ENCODE measurements at regions not wholly inside any gene's neighbourhood (a gene's known extent, or its start where the extent isn't known, plus 50 kb on each side); places are given as distances from the start of the nearest gene placed in this dataset.

DNA sequence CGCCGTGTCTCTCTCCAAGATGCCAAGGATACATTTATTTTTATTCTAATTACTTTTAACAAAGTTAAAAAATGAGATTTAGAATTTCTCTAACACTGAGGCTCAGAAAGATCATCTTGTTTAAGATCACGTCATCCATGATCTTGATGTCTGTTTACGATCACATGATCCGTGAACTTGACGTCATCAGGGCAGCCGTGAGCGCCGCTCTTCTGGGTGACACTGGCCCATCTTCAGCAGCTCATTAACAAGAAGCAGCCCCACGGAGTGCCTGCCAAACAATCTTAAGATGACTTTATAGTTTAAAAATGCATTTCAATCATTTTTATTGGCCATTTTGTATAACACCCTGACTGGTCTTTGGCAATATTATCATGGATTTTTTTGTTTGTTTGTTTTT lies 291.1 kb upstream of the PRKCQ start:
- no peak overlapping the region for H3K27ac ChIP-seq (ENCODE audit: low read depth, low read length)
- H3K9me2 ChIP-seq (ENCODE audit: insufficient read depth), result no peaks in the 10 kb centered on the region
- peaks cover 57% of the 10 kb centered on the region for H3K27me3 ChIP-seq (ENCODE audit: insufficient read depth, low read length)
- ATAC-seq (no peak), DNase-seq (ENCODE audit: low read depth, low spot score) (no peak)
- no peak overlapping the region for H3K9ac ChIP-seq (ENCODE audit: low read length)
- RAD21 ChIA-PET (ENCODE audit: low non-redundant PET in 1 of 2, low total read pairs in 2 of 2, uncharacterized antibody in 2 of 2, unreplicated experiment in 2 of 2), result no interaction called here
- H3K36me3 ChIP-seq (ENCODE audit: control insufficient read depth in 1 of 2, insufficient read depth in 2 of 2, low read length in 2 of 2), result no peaks in the 10 kb centered on the region
- CTCF ChIA-PET, result no interaction called here
- H3K79me2 ChIP-seq (ENCODE audit: insufficient read depth, low read length), result no peaks in the 10 kb centered on the region
- H4K20me1 ChIP-seq (ENCODE audit: insufficient read depth), result no peaks in the 10 kb centered on the region
- H3K4me3 ChIP-seq (replicated peaks in 1 of 2; ENCODE audit: low read depth in 1 of 2, low read length in 2 of 2), result no peak overlapping the region
- no TSS peak for BruUV-seq (replicated peaks)
- H3K4me2 ChIP-seq (ENCODE audit: low read length), result no peak overlapping the region
- H3K4me1 ChIP-seq (ENCODE audit: control insufficient read depth in 1 of 2, insufficient read depth in 2 of 2, low read length in 2 of 2), result no peaks in the 10 kb centered on the region
- POLR2A ChIA-PET, result no interaction called here
- no peak for TF ChIP-seq ZNF274 (IDR thresholded peaks at IDR 0.05; ENCODE audit: low read depth, low read length)
- no peak for TF ChIP-seq FOSL1 (IDR thresholded peaks at IDR 0.05; ENCODE audit: low read depth)
- TF ChIP-seq POLR2AphosphoS5 (IDR thresholded peaks at IDR 0.05; ENCODE audit: low read depth, low read length), result no peak
- TF ChIP-seq SP1 (IDR thresholded peaks at IDR 0.05; ENCODE audit: low read depth), result no peak
- no peak for TF ChIP-seq JUND (IDR thresholded peaks at IDR 0.05)
- TF ChIP-seq, protein P1, sequence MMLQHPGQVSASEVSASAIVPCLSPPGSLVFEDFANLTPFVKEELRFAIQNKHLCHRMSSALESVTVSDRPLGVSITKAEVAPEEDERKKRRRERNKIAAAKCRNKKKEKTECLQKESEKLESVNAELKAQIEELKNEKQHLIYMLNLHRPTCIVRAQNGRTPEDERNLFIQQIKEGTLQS (IDR thresholded peaks at IDR 0.05), result no peak
- no peak for TF ChIP-seq EZH2phosphoT487 (IDR thresholded peaks at IDR 0.05; ENCODE audit: borderline replicate concordance)
- TF ChIP-seq, protein P2, sequence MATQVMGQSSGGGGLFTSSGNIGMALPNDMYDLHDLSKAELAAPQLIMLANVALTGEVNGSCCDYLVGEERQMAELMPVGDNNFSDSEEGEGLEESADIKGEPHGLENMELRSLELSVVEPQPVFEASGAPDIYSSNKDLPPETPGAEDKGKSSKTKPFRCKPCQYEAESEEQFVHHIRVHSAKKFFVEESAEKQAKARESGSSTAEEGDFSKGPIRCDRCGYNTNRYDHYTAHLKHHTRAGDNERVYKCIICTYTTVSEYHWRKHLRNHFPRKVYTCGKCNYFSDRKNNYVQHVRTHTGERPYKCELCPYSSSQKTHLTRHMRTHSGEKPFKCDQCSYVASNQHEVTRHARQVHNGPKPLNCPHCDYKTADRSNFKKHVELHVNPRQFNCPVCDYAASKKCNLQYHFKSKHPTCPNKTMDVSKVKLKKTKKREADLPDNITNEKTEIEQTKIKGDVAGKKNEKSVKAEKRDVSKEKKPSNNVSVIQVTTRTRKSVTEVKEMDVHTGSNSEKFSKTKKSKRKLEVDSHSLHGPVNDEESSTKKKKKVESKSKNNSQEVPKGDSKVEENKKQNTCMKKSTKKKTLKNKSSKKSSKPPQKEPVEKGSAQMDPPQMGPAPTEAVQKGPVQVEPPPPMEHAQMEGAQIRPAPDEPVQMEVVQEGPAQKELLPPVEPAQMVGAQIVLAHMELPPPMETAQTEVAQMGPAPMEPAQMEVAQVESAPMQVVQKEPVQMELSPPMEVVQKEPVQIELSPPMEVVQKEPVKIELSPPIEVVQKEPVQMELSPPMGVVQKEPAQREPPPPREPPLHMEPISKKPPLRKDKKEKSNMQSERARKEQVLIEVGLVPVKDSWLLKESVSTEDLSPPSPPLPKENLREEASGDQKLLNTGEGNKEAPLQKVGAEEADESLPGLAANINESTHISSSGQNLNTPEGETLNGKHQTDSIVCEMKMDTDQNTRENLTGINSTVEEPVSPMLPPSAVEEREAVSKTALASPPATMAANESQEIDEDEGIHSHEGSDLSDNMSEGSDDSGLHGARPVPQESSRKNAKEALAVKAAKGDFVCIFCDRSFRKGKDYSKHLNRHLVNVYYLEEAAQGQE (IDR thresholded peaks at IDR 0.05; ENCODE audit: low read depth), result no peak
- no peak for TF ChIP-seq RAD21 (IDR thresholded peaks at IDR 0.05; ENCODE audit: low read depth)
- no peak for TF ChIP-seq ELF1 (IDR thresholded peaks at IDR 0.05; ENCODE audit: borderline replicate concordance, low read depth)
- no peak for TF ChIP-seq EGR1 (IDR thresholded peaks at IDR 0.05; ENCODE audit: low read depth)
- no peak for TF ChIP-seq CEBPB (IDR thresholded peaks at IDR 0.05; ENCODE audit: low read depth)
- TF ChIP-seq, protein P3, sequence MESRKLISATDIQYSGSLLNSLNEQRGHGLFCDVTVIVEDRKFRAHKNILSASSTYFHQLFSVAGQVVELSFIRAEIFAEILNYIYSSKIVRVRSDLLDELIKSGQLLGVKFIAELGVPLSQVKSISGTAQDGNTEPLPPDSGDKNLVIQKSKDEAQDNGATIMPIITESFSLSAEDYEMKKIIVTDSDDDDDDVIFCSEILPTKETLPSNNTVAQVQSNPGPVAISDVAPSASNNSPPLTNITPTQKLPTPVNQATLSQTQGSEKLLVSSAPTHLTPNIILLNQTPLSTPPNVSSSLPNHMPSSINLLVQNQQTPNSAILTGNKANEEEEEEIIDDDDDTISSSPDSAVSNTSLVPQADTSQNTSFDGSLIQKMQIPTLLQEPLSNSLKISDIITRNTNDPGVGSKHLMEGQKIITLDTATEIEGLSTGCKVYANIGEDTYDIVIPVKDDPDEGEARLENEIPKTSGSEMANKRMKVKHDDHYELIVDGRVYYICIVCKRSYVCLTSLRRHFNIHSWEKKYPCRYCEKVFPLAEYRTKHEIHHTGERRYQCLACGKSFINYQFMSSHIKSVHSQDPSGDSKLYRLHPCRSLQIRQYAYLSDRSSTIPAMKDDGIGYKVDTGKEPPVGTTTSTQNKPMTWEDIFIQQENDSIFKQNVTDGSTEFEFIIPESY (IDR thresholded peaks at IDR 0.05; ENCODE audit: extremely low read depth, insufficient replicate concordance, low read length), result no peak
- H2AFZ ChIP-seq (ENCODE audit: low read depth, low read length, poor library complexity, severe bottlenecking), result no peak overlapping the region
- intact Hi-C loops (cut with micrococcal nuclease), result no loop called here
- H3K9me3 ChIP-seq (ENCODE audit: control insufficient read depth in 1 of 2, insufficient read depth in 1 of 2, low read depth in 1 of 2, low read length in 2 of 2), result no peaks in the 10 kb centered on the region

Measured in HCT116 (cell line).